Osteoblast (primary cell): ENCODE measurements at regions not wholly inside any gene's neighbourhood (a gene's known extent, or its start where the extent isn't known, plus 50 kb on each side); places are given as distances from the start of the nearest gene placed in this dataset.

Source experiments
- DNase-seq: peaks from one replicate; pipeline ENCODE4 v3.0.0; 2011; ENCODE audit warnings: low spot score, mixed read lengths; ENCODE audit not compliant: insufficient read length; ENCODE audit errors: missing footprints
- H2AFZ ChIP-seq: 2 replicates; pipeline ENCODE4 v1.6.0; 2011; ENCODE audit warnings: mild to moderate bottlenecking, low read length
- H3K27ac ChIP-seq: 2 replicates; pipeline ENCODE4 v1.5.1; 2011; ENCODE audit warnings: mild to moderate bottlenecking, low read depth, low read length, moderate library complexity
- H3K27me3 ChIP-seq: 2 replicates; pipeline ENCODE4 v1.6.0; 2012; ENCODE audit warnings: mild to moderate bottlenecking, control low read depth, inconsistent platforms, low read length, moderate library complexity; ENCODE audit not compliant: insufficient read depth
- H3K36me3 ChIP-seq: 2 replicates; pipeline ENCODE4 v1.5.1; 2011; ENCODE audit warnings: mild to moderate bottlenecking, low read length, control low read depth, moderate library complexity; ENCODE audit not compliant: insufficient read depth
- H3K4me1 ChIP-seq: 2 replicates; pipeline ENCODE4 v1.5.1; 2011; ENCODE audit warnings: mild to moderate bottlenecking, low read length, control low read depth, moderate library complexity; ENCODE audit not compliant: insufficient read depth
- H3K4me2 ChIP-seq: 2 replicates; pipeline ENCODE4 v1.6.0; 2011; ENCODE audit warnings: mild to moderate bottlenecking, low read length; ENCODE audit not compliant: insufficient read depth
- H3K4me3 ChIP-seq: fragments of 200-600 bp; sonication (generic); 3 replicates; pipeline ENCODE4 v1.5.1; 2012; ENCODE audit warnings: mild to moderate bottlenecking, low read length, inconsistent platforms; ENCODE audit not compliant: insufficient read depth
- H3K79me2 ChIP-seq: 2 replicates; pipeline ENCODE4 v1.6.0; 2012; ENCODE audit warnings: mild to moderate bottlenecking, low read length, control low read depth, inconsistent platforms; ENCODE audit not compliant: insufficient read depth
- H3K9me3 ChIP-seq: 2 replicates; pipeline ENCODE4 v1.5.1; 2011; ENCODE audit warnings: low read depth, low read length, control low read depth
- H4K20me1 ChIP-seq: 2 replicates; pipeline ENCODE4 v1.6.0; 2012; ENCODE audit warnings: mild to moderate bottlenecking, low read length, control low read depth; ENCODE audit not compliant: insufficient read depth
- TF ChIP-seq, protein P1 (sequence below): IDR thresholded peaks from 2 replicates; pipeline ENCODE4 v1.5.1; 2011; ENCODE audit warnings: mild to moderate bottlenecking, low read depth, low read length, moderate library complexity; ENCODE audit errors: extremely low read depth

DNA sequence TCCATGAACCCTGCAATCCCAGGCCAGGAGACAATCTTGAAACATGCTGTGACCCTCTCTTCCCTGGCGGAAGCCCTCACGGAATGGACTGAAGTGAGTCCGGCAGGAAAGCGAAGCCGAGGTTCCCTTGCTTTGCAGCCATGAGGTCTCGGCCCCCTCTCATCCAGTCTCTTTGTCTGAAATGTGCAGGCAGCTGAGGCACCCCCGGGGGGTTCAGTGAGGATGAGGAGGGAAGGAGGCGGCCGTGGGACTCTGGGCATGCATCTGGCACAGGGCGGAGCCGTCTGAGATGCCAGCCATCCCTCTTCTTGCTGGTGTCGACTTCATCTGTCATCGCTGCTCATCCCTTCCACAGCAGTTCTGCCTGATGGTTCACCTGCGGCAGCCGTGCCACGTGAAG lies 1485.7 kb downstream of the BRD1 start:
- Histone ChIP-seq H3K4me3 (no peak overlapping the region), H3K36me3 (no peaks in the 10 kb centered on the region), H2AFZ (no peak overlapping the region), H3K27me3 (no peaks in the 10 kb centered on the region), H3K27ac (no peak overlapping the region), H3K4me1 (no peaks in the 10 kb centered on the region), H4K20me1 (no peaks in the 10 kb centered on the region), H3K9me3 (no peaks in the 10 kb centered on the region), H3K79me2 (no peaks in the 10 kb centered on the region), H3K4me2 (no peak overlapping the region)
- TF ChIP-seq, protein P1, sequence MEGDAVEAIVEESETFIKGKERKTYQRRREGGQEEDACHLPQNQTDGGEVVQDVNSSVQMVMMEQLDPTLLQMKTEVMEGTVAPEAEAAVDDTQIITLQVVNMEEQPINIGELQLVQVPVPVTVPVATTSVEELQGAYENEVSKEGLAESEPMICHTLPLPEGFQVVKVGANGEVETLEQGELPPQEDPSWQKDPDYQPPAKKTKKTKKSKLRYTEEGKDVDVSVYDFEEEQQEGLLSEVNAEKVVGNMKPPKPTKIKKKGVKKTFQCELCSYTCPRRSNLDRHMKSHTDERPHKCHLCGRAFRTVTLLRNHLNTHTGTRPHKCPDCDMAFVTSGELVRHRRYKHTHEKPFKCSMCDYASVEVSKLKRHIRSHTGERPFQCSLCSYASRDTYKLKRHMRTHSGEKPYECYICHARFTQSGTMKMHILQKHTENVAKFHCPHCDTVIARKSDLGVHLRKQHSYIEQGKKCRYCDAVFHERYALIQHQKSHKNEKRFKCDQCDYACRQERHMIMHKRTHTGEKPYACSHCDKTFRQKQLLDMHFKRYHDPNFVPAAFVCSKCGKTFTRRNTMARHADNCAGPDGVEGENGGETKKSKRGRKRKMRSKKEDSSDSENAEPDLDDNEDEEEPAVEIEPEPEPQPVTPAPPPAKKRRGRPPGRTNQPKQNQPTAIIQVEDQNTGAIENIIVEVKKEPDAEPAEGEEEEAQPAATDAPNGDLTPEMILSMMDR, result no peak
- peak; percentile 27 for DNase-seq

DNA sequence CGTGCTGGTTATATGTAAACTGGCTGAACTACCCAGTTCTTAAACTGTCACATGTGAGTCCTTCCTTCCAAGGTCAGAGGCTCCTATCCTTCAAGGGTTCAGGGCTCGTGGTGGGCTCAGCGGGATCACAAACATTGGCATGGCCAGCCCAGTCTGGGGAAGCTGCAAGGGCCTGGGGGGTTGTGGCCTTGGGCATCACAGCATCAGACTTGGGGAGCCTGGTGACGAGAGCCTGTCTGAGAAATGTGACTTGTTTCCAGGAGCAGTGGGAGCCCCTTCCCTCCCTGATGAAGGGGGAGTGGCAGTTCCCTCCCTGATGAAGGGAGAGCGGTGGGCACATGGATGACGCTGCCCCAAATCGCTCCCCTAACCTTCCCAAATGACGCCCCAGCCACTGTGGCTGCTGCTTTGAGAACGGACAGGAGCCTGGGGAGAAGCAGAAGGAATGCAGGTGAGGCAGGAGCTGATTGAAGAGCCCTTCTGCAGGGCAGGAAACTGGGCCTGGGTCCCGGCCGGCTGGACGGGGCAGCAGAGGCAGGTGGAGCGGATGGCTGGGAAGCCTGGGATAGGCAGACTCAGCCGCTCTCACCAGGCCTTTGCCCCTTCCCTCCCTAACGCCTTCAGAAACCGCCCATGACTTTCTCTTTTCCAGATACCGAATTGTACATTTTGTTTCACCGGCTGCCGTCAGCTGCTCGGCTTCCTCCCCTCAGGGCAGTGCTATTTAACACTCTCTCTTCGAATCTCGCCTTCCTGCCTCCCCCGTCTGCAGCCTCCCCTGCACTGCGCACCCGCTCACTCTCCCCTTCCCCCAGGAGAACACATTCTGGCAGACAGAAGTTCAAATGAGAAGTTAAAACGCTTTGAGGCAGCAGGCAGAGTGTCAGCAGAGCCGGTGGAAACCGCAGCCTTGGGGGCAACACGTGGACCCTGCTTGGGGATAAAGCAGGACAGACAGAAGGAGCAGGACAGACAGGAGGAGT lies 1486.7 kb downstream of the BRD1 start:
- Histone ChIP-seq H3K27ac (no peak overlapping the region), H3K27me3 (no peaks in the 10 kb centered on the region), H3K79me2 (no peaks in the 10 kb centered on the region), H3K36me3 (no peaks in the 10 kb centered on the region), H3K9me3 (no peaks in the 10 kb centered on the region), H4K20me1 (no peaks in the 10 kb centered on the region), H3K4me1 (no peaks in the 10 kb centered on the region), H2AFZ (no peak overlapping the region), H3K4me2 (no peak overlapping the region), H3K4me3 (no peak overlapping the region)
- peak; percentile 55 for DNase-seq
- TF ChIP-seq, protein P1, result no peak

DNA sequence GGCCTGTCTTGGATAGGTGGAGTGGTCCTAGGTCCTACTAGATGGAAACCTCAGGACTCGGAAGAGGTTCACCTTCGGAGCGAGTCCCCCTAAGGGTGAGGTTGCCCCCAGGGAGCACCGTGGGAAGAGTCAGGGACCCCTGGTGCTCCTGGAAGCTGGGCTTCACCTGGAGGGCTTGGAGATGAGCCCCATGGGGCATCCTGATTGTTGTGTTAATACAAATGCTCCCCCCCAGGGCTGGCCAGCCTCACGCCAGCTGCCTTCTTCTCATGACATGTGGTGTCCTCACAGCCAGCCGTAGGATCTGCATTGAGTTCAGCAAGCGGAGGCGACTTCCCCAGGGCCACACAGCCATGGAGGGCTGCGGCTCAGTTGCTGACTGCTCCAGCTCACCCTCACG lies 1487.5 kb downstream of the BRD1 start:
- no peaks in the 10 kb centered on the region for H3K27me3 ChIP-seq
- H3K4me1 ChIP-seq, result no peaks in the 10 kb centered on the region
- H2AFZ ChIP-seq, result no peak overlapping the region
- no peaks in the 10 kb centered on the region for H3K9me3 ChIP-seq
- H3K4me2 ChIP-seq, result no peak overlapping the region
- no peaks in the 10 kb centered on the region for H4K20me1 ChIP-seq
- TF ChIP-seq, protein P1, result no peak
- peak; percentile 56 for DNase-seq
- no peak overlapping the region for H3K27ac ChIP-seq
- H3K36me3 ChIP-seq, result no peaks in the 10 kb centered on the region
- H3K79me2 ChIP-seq, result no peaks in the 10 kb centered on the region
- H3K4me3 ChIP-seq, result no peak overlapping the region
